ENCODE measurements at regions not wholly inside any gene's neighbourhood (a gene's known extent, or its start where the extent isn't known, plus 50 kb on each side); places are given as distances from the start of the nearest gene placed in this dataset.

DNA sequence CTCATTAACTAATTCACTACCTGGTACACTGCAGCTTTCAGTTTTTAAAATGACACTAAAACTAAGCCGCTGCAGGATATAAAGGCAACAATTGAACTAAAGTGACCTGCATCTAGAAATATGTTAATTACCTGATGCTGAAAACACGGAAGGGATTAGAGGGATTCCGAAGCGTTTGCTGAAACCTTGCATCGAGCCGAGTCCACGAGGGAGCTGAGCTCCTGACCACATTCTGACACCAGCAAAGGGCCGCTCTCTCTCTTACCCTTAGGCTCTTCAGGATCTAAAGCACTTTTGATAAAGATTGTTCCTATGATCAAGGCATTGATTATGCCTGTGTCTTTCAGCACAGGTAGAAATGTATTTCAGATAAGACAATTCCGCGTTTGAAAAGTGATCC is 59.5 kb upstream of the CDKN3 start:
- no peak for DNase-seq (ENCODE audit: low read depth in 4 of 4, low spot score in 2 of 4)

GRCh38 chr14:54338696-54339317 is 58.0 kb upstream of the CDKN3 start:
- no peak for DNase-seq (ENCODE audit: low read depth in 4 of 4, low spot score in 2 of 4)

DNA sequence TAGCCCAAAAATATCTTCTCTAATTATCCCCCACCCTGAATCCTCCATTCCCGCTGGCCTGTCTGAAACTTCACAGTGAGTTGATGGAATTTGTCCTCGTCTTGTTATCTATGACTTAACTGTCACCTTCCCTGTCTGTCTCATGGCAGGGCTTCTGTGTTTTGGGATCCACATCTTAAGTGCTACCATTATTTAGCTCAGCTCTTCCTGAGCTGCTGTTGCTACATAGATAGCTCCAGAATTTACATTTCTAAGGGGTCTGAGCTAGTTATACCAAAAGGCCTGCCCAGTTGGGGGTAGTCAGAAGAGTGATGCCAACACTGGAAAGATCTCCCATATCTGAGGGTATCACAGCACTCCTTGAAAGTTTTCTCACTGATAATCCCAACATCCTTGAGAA is 57.0 kb upstream of the CDKN3 start:
- DNase-seq (ENCODE audit: low read depth in 4 of 4, low spot score in 2 of 4) = no peak

DNA sequence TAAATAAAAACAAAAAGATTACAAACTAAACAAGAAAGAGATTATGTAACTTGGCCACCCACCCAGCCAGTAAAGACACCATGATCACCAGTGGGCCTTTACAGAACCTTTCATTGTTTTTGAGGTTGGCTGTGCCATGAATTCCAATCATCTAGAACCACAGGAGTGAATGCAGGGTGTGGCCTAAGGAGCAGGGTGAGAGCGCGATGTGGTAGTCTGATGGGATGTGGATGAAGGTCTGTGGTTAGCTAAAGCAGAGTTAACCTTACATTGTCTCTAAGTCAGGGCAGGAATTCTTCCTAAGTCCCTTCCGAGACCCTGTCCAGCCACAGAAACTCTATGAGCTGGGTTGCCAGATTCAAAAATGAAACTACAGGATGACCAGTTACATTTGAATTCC is 54.0 kb upstream of the CDKN3 start:
- DNase-seq (ENCODE audit: low read depth in 4 of 4, low spot score in 2 of 4) = no peak

GRCh38 chr14:54343272-54344121 is 53.3 kb upstream of the CDKN3 start:
- DNase-seq (ENCODE audit: low read depth in 4 of 4, low spot score in 2 of 4) = peak in 2 of 4 donors; percentile 73 to 74

- DNase-seq (ENCODE audit: low read depth in 4 of 4, low spot score in 2 of 4) = no peak
Measured at GRCh38 chr14:54344445-54344844, 52.4 kb upstream of the CDKN3 start.

DNA sequence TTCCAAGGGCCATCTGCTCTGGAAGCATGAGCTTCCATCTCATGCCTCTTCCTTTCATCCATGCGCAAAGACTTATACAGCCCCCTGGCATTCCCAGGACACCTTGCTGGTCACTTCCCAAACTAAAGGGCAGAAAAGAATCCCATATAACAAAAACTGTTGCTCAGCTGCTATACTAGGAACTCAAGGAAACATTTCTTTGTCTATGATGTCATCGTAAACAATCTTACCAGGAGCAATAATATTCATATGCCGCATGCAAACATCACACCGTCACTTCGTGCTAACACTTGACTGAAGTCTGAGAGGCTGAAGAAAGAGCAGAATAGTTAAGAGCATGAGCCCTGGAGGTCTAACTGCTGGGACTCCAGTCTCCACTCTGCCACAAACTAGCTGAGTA is 50.5 kb upstream of the CDKN3 start:
- DNase-seq (ENCODE audit: low read depth in 4 of 4, low spot score in 2 of 4) = no peak

All from left renal cortex interstitium (tissue), 4 donors.